ENCODE measurements at regions not wholly inside any gene's neighbourhood (a gene's known extent, or its start where the extent isn't known, plus 50 kb on each side); places are given as distances from the start of the nearest gene placed in this dataset.

DNA sequence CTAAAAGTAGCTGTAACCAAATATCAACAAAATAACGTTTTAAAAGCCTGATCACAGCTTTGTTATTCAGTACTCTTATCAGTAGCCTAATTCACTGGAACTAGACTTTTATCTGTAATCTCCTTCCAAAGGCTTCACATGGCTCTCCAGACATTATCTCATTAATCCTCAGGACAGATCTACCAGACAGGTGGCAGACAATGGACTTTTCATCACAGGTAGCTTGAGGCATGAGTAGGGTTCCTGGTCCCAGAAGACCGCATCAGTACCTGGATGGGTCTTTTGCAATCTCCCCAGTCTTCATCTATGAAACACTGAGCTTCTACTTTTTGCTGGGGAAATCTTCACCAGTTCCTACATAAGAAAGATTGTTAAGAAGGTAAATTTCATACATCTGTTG is 132.2 kb upstream of the FOXD3 start:
- TF ChIP-seq, protein P1, sequence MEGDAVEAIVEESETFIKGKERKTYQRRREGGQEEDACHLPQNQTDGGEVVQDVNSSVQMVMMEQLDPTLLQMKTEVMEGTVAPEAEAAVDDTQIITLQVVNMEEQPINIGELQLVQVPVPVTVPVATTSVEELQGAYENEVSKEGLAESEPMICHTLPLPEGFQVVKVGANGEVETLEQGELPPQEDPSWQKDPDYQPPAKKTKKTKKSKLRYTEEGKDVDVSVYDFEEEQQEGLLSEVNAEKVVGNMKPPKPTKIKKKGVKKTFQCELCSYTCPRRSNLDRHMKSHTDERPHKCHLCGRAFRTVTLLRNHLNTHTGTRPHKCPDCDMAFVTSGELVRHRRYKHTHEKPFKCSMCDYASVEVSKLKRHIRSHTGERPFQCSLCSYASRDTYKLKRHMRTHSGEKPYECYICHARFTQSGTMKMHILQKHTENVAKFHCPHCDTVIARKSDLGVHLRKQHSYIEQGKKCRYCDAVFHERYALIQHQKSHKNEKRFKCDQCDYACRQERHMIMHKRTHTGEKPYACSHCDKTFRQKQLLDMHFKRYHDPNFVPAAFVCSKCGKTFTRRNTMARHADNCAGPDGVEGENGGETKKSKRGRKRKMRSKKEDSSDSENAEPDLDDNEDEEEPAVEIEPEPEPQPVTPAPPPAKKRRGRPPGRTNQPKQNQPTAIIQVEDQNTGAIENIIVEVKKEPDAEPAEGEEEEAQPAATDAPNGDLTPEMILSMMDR (conservative IDR thresholded peaks at IDR 0.05; ENCODE audit: low read depth, low read length), result no peak
- DNase-seq (ENCODE audit: low read depth), result no peak

DNA sequence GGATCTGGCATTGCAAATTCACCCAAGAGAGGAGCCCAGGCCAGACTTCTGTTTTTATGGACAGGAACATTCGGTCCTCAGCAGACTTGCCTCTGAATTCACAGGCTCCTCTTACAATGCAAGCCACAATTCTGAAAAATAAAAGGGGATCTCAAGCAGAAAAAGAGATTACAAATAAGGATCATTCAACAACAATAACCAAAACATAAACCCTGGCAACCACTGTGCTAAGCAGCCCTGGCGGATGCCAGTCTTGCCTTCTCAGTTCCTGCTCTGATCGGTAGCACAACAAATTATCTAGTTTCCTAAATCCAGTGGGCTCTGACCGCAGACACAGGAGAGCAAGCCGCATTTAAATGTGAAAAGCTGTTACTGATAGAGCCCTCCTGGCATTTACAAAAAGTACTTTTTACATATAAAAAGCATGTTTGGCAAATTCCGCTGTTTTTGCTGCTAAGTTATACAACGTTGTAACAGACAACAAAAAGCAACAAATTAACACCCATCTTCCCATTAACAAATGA is 123.4 kb upstream of the FOXD3 start:
- H3K4me3 ChIP-seq (ENCODE audit: low read length), result no peak overlapping the region
- TF ChIP-seq, protein P1 (conservative IDR thresholded peaks at IDR 0.05; ENCODE audit: low read depth, low read length), result no peak
- no peak for DNase-seq (ENCODE audit: low read depth)

More for the DNA sequence above, 132.2 kb upstream of the FOXD3 start:
- no peak overlapping the region for H3K4me3 ChIP-seq (ENCODE audit: low read length)

- H3K4me3 ChIP-seq (ENCODE audit: low read length), result no peak overlapping the region
- TF ChIP-seq, protein P1 (conservative IDR thresholded peaks at IDR 0.05; ENCODE audit: low read depth, low read length), result no peak
- no peak for DNase-seq (ENCODE audit: low read depth)
These were observed 122.5 kb upstream of the FOXD3 start for GRCh38 chr1:63199706-63200335.

DNA sequence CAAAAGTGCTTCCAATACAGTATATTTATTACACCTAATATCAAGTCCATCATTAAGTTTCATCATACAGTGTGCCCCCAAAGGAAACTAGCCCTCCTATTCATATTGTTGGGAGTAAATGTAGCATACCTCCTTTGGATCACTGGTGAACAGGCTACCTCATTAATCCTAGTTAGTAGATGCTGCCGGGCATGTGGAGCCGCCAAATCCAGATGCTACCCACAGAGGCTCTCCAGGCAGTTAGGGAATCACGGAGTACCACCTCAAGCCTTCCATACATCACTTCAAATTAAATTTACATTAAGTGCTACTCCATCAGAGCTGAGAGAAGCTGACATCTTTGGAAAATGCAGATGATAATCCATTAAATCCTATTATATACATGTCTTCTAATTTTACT is 121.7 kb upstream of the FOXD3 start:
- no peak overlapping the region for H3K4me3 ChIP-seq (ENCODE audit: low read length)
- TF ChIP-seq, protein P1 (conservative IDR thresholded peaks at IDR 0.05; ENCODE audit: low read depth, low read length), result no peak
- no peak for DNase-seq (ENCODE audit: low read depth)

DNA sequence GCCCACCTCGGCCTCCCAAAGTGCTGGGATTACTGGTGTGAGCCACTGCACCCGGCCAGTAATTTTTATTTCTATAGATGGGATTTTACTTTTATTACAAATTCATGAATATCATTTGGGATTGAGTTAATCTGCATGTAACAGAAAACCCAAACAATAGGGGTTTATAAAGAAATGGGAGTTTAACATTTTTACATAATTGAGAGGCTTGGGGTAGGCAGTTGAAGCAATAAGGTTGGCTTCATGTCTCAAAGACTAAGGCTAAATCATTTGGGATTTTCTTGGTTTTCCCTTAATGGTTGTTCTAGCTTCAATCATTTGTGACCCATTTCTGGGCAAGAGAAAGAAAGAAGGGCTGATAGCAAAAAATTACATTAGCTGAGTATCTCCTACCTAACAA is 118.7 kb upstream of the FOXD3 start:
- no peak overlapping the region for H3K4me3 ChIP-seq (ENCODE audit: low read length)
- TF ChIP-seq, protein P1 (conservative IDR thresholded peaks at IDR 0.05; ENCODE audit: low read depth, low read length), result no peak
- DNase-seq (ENCODE audit: low read depth), result no peak

DNA sequence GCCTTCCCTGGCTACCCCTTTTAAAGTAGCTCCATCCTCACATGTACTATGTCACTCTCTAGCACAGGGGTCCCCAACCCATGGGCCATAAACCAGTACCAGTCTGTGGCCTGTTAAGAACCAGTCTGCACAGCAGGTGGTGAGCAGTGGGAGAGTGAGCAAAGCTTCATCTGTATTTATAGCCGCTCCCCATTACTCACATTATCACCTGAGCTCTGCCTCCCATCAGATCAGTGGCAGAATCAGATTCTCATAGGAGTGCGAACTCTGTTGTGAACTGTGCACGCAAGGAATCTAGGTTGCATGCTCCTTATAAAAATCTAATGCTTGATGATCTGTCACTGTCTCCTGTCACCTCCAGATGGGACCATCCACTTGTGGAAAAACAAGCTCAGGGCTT is 116.6 kb upstream of the FOXD3 start:
- TF ChIP-seq, protein P1 (conservative IDR thresholded peaks at IDR 0.05; ENCODE audit: low read depth, low read length), result no peak
- no peak for DNase-seq (ENCODE audit: low read depth)
- H3K4me3 ChIP-seq (ENCODE audit: low read length), result no peak overlapping the region

DNA sequence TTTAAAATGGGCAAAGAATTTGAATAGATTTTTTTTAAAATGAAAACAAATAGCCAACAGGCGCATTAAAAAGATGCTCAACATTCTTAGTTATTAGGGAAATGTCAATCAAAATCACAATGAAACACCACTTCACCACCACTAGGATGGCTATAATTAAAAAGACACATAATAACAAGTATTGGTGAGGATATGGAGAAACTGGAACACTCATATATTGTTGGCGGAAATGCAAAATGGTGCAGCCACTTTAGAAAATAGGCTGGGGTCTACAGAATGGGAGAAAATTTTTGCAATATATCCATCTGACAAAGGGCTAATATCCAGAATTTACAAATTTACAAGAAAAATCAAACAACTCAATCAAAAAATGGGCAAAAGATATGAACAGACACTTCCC is 107.8 kb upstream of the FOXD3 start:
- no peak for DNase-seq (ENCODE audit: low read depth)
- no peak overlapping the region for H3K4me3 ChIP-seq (ENCODE audit: low read length)
- TF ChIP-seq, protein P1 (conservative IDR thresholded peaks at IDR 0.05; ENCODE audit: low read depth, low read length), result no peak
